ENCODE measurements at regions not wholly inside any gene's neighbourhood (a gene's known extent, or its start where the extent isn't known, plus 50 kb on each side); places are given as distances from the start of the nearest gene placed in this dataset.

GRCh38 chr13:68608147-68608546 lies 1378.0 kb upstream of the PCDH9 start:
- Histone ChIP-seq H3K4me3 (no peak overlapping the region), H3K27me3 (replicated peaks; ENCODE audit: insufficient read depth) (no peaks in the 10 kb centered on the region), H3K36me3 (no peaks in the 10 kb centered on the region), H3K9me3 (no peaks in the 10 kb centered on the region), H3K27ac (no peak overlapping the region), H3K4me1 (replicated peaks) (no peaks in the 10 kb centered on the region)
- no peak for TF ChIP-seq POLR2A (IDR thresholded peaks at IDR 0.05)
- no peak for TF ChIP-seq CTCF (IDR thresholded peaks at IDR 0.05)
- no peak for TF ChIP-seq POLR2AphosphoS5 (IDR thresholded peaks at IDR 0.05)
- intact Hi-C loops (cut with DNase I) = no loop called here
- DNase-seq (ENCODE audit: low spot score) = no peak

- intact Hi-C loops (cut with DNase I) = no loop called here
- H3K4me3 ChIP-seq = no peak overlapping the region
- no peak for DNase-seq (ENCODE audit: low spot score)
- H3K36me3 ChIP-seq = no peaks in the 10 kb centered on the region
- H3K4me1 ChIP-seq (replicated peaks) = no peaks in the 10 kb centered on the region
- no peaks in the 10 kb centered on the region for H3K9me3 ChIP-seq
- TF ChIP-seq POLR2A (IDR thresholded peaks at IDR 0.05) = no peak
- TF ChIP-seq POLR2AphosphoS5 (IDR thresholded peaks at IDR 0.05) = no peak
- TF ChIP-seq CTCF (IDR thresholded peaks at IDR 0.05) = no peak
- H3K27me3 ChIP-seq (replicated peaks; ENCODE audit: insufficient read depth) = no peaks in the 10 kb centered on the region
- no peak overlapping the region for H3K27ac ChIP-seq
These were observed 1367.5 kb upstream of the PCDH9 start for GRCh38 chr13:68597641-68598040.

DNA sequence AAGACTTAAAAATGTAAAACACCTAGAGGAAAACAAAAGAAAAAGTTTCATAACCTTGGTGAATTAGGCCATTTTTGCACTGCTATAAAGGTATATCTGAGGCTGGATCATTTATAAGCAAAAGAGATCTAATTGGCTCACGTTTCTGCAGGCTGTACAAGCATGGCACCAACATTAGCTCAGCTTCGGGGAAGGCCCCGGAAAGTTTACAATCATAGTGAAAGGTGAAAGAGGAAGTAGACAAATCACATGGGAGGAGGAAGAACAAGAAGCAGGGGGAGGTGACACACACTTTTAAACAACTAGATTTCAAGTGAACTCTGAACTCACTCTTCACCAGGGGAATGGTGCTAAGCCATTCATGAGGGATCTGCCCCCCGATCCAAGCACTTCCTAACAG lies 1358.5 kb upstream of the PCDH9 start:
- Histone ChIP-seq H3K4me3 (no peak overlapping the region), H3K36me3 (no peaks in the 10 kb centered on the region), H3K27ac (no peak overlapping the region), H3K9me3 (no peaks in the 10 kb centered on the region), H3K4me1 (replicated peaks) (no peaks in the 10 kb centered on the region), H3K27me3 (replicated peaks; ENCODE audit: insufficient read depth) (no peaks in the 10 kb centered on the region)
- intact Hi-C loops (cut with DNase I) = no loop called here
- no peak for DNase-seq (ENCODE audit: low spot score)
- 65% methylated on average over 4 of the region's 4 CpGs for WGBS
- no peak for TF ChIP-seq POLR2A (IDR thresholded peaks at IDR 0.05)
- TF ChIP-seq POLR2AphosphoS5 (IDR thresholded peaks at IDR 0.05) = no peak
- TF ChIP-seq CTCF (IDR thresholded peaks at IDR 0.05) = no peak

DNA sequence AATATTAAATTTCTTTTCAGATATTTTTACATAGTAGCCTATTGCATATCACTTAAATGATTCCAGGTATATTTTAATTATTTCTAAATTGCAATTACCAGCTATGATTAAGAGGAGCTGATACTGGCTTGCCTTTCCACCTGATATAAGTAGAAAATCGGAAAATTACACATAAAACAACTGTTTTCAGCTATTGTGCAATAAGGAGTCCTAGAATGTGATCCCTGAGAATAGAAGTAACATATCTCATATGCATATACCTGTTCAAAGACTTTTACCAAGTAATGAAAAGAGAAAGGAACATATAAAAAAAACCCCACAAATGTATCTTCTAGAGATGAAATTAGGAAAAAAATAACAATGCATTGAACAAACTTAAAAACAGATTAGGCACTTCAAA lies 1354.6 kb upstream of the PCDH9 start:
- TF ChIP-seq POLR2A (IDR thresholded peaks at IDR 0.05) (no peak), CTCF (IDR thresholded peaks at IDR 0.05) (no peak), POLR2AphosphoS5 (IDR thresholded peaks at IDR 0.05) (no peak)
- no peaks in the 10 kb centered on the region for H3K4me1 ChIP-seq (replicated peaks)
- no peaks in the 10 kb centered on the region for H3K9me3 ChIP-seq
- H3K27ac ChIP-seq = no peak overlapping the region
- 70% methylated on average over 1 of the region's 1 CpG for WGBS
- intact Hi-C loops (cut with DNase I) = no loop called here
- H3K27me3 ChIP-seq (replicated peaks; ENCODE audit: insufficient read depth) = no peaks in the 10 kb centered on the region
- DNase-seq (ENCODE audit: low spot score) = no peak
- H3K4me3 ChIP-seq = no peak overlapping the region
- H3K36me3 ChIP-seq = no peaks in the 10 kb centered on the region

- H3K4me1 ChIP-seq (replicated peaks) = no peaks in the 10 kb centered on the region
- no peak overlapping the region for H3K4me3 ChIP-seq
- DNase-seq (ENCODE audit: low spot score) = no peak
- H3K27me3 ChIP-seq (replicated peaks; ENCODE audit: insufficient read depth) = no peaks in the 10 kb centered on the region
- 90% methylated on average over 1 of the region's 1 CpG for WGBS
- H3K9me3 ChIP-seq = no peaks in the 10 kb centered on the region
- no peak for TF ChIP-seq POLR2AphosphoS5 (IDR thresholded peaks at IDR 0.05)
- no peak for TF ChIP-seq CTCF (IDR thresholded peaks at IDR 0.05)
- TF ChIP-seq POLR2A (IDR thresholded peaks at IDR 0.05) = no peak
- intact Hi-C loops (cut with DNase I) = no loop called here
- no peaks in the 10 kb centered on the region for H3K36me3 ChIP-seq
- no peak overlapping the region for H3K27ac ChIP-seq
These were observed 1343.9 kb upstream of the PCDH9 start for GRCh38 chr13:68574053-68574452.
